PC-9 (cell line): ENCODE measurements at regions not wholly inside any gene's neighbourhood (a gene's known extent, or its start where the extent isn't known, plus 50 kb on each side); places are given as distances from the start of the nearest gene placed in this dataset.

Source experiments
- CTCF ChIP-seq: fragments of 200-600 bp; sonication (generic); conservative IDR thresholded peaks from 2 replicates; pipeline ENCODE4 v1.6.1; 2017; ENCODE audit warnings: mixed run types, antibody characterized with exemption, mild to moderate bottlenecking, moderate library complexity
- EZH2 ChIP-seq: fragments of 200-600 bp; sonication (generic); IDR thresholded peaks from 2 replicates; pipeline ENCODE4 v1.8.0; 2017; ENCODE audit warnings: antibody characterized with exemption, low read depth

DNA sequence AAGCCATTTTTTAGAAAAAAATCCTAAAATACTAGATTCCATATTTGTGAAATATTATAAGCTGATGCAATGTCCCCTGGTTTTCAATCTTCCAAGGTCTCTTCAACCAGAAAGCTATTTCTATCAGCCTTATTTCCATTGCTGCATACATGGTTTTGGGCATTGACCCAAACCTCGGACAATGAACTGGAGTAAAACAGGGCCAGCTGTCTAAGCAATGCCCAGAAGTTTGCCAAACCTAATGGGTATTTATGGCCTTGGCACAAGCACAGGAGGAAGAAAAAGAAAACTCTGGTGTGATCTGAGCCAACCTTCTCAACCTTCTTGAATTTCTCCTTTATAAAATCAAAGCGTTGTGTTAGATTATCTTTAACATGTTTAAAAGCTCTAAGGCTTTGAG lies 402.3 kb downstream of the DNAJB9 start:
- TF ChIP-seq CTCF (no peak), EZH2 (no peak)
